K562 (cell line): ENCODE measurements at regions not wholly inside any gene's neighbourhood (a gene's known extent, or its start where the extent isn't known, plus 50 kb on each side); places are given as distances from the start of the nearest gene placed in this dataset.

Source experiments
- ATF7 ChIP-seq: fragments of 450-650 bp; IDR thresholded peaks from 2 replicates; pipeline ENCODE4 v1.7.1; 2014; ENCODE audit warnings: mild to moderate bottlenecking, moderate library complexity
- USF1 ChIP-seq: sonication (generic); formaldehyde crosslinking; IDR thresholded peaks from 2 replicates; pipeline ENCODE4 v1.9.0; 2022; ENCODE audit warnings: mild to moderate bottlenecking, missing genetic modification reagents
- ZNF12 ChIP-seq: sonication (generic); formaldehyde crosslinking; IDR thresholded peaks from 2 replicates; pipeline ENCODE4 v1.4.0; 2020; ENCODE audit warnings: mild to moderate bottlenecking, missing genetic modification reagents
- ZNF766 ChIP-seq: fragments of 200-800 bp; sonication (Bioruptor generic); conservative IDR thresholded peaks from 2 replicates; pipeline ENCODE4 v1.6.1; 2016; ENCODE audit warnings: missing genetic modification characterization, missing compliant biosample characterization
- TF ChIP-seq, protein P1 (sequence below): sonication (generic); formaldehyde crosslinking; IDR thresholded peaks from 2 replicates; pipeline ENCODE4 v1.8.1; 2022; ENCODE audit warnings: missing genetic modification reagents
- TF ChIP-seq, protein P2 (sequence below), 3 experiments: IDR thresholded peaks in 2 of 3; conservative IDR thresholded peaks in 1 of 3; 2 replicates each; pipeline ENCODE4 v1.5.1; 2011 to 2012; ENCODE audit warnings: low read length in 3 of 3, mild to moderate bottlenecking in 3 of 3, control low read depth in 2 of 3, improper control_type of control experiment in 1 of 3, inconsistent platforms in 1 of 3, low read depth in 1 of 3, mixed read lengths in 1 of 3, moderate library complexity in 1 of 3; ENCODE audit not compliant: insufficient read depth in 2 of 3

DNA sequence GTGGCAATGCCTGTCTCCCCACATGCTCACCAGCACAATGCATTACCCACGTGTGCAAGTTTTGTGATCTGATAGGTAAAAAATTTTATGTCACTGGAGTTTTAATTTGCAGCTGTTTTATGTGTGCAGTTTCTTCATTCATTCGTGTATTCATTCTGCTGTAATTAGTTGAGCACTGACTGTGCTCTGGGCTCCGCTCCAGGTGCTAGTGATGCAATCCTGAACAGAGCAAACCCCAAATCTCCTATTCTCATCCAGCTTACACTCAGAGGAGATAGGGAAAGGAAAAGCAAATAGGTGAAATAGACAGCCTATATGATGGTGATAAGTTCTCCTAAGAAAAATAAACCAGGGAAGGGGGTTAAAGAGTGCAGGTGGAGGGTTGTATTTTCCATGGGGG, 148.4 kb downstream of the TENT4A start:
- TF ChIP-seq USF1 (CRISPR knock-in tag), result no peak
- TF ChIP-seq, protein P1, sequence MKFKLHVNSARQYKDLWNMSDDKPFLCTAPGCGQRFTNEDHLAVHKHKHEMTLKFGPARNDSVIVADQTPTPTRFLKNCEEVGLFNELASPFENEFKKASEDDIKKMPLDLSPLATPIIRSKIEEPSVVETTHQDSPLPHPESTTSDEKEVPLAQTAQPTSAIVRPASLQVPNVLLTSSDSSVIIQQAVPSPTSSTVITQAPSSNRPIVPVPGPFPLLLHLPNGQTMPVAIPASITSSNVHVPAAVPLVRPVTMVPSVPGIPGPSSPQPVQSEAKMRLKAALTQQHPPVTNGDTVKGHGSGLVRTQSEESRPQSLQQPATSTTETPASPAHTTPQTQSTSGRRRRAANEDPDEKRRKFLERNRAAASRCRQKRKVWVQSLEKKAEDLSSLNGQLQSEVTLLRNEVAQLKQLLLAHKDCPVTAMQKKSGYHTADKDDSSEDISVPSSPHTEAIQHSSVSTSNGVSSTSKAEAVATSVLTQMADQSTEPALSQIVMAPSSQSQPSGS (CRISPR knock-in tag), result no peak
- no peak for TF ChIP-seq ZNF12 (CRISPR knock-in tag)
- no peak for TF ChIP-seq ATF7
- TF ChIP-seq, protein P2, sequence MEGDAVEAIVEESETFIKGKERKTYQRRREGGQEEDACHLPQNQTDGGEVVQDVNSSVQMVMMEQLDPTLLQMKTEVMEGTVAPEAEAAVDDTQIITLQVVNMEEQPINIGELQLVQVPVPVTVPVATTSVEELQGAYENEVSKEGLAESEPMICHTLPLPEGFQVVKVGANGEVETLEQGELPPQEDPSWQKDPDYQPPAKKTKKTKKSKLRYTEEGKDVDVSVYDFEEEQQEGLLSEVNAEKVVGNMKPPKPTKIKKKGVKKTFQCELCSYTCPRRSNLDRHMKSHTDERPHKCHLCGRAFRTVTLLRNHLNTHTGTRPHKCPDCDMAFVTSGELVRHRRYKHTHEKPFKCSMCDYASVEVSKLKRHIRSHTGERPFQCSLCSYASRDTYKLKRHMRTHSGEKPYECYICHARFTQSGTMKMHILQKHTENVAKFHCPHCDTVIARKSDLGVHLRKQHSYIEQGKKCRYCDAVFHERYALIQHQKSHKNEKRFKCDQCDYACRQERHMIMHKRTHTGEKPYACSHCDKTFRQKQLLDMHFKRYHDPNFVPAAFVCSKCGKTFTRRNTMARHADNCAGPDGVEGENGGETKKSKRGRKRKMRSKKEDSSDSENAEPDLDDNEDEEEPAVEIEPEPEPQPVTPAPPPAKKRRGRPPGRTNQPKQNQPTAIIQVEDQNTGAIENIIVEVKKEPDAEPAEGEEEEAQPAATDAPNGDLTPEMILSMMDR (IDR thresholded peaks at IDR 0.05 in 2 of 3, conservative IDR thresholded peaks at IDR 0.05 in 1 of 3; ENCODE audit: insufficient read depth in 2 of 3, low read depth in 1 of 3, low read length in 3 of 3), result no peak
- TF ChIP-seq ZNF766, result no peak
